ENCODE measurements at regions not wholly inside any gene's neighbourhood (a gene's known extent, or its start where the extent isn't known, plus 50 kb on each side); places are given as distances from the start of the nearest gene placed in this dataset.
"Not testable (repeated sequence)": the region's sequence is repeated elsewhere in the genome, so short reads cannot be mapped to it uniquely, and the experiment has no call there.

DNA sequence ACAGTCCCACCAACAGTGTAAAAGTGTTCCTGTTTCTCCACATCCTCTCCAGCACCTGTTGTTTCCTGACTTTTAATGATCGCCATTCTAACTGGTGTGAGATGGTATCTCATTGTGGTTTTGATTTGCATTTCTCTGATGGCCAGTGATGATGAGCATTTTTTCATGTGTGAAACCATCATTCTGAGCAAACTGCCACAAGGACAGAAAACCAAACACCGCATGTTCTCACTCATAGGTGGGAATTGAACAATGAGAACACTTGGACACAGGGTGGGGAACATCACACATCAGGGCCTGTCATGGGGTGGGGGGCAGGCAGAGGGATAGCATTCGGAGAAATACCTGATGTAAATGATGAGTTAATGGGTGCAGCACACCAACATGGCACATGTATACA is 240.8 kb downstream of the FAT3 start:
- TF ChIP-seq SIN3A (IDR thresholded peaks at IDR 0.05; ENCODE audit: borderline replicate concordance, low read depth, low read length); FOXM1 (IDR thresholded peaks at IDR 0.05; ENCODE audit: low read depth); EP300 (IDR thresholded peaks at IDR 0.05; ENCODE audit: borderline replicate concordance in 1 of 2, low read depth in 1 of 2, low read length in 1 of 2); TAF1 (IDR thresholded peaks at IDR 0.05; ENCODE audit: borderline replicate concordance, low read depth, low read length); GABPA (IDR thresholded peaks at IDR 0.05; ENCODE audit: low read depth); PBX3 (IDR thresholded peaks at IDR 0.05); GATA2 (CRISPR knock-in tag; IDR thresholded peaks at IDR 0.05): not testable (repeated sequence)
- TF ChIP-seq, protein P1, sequence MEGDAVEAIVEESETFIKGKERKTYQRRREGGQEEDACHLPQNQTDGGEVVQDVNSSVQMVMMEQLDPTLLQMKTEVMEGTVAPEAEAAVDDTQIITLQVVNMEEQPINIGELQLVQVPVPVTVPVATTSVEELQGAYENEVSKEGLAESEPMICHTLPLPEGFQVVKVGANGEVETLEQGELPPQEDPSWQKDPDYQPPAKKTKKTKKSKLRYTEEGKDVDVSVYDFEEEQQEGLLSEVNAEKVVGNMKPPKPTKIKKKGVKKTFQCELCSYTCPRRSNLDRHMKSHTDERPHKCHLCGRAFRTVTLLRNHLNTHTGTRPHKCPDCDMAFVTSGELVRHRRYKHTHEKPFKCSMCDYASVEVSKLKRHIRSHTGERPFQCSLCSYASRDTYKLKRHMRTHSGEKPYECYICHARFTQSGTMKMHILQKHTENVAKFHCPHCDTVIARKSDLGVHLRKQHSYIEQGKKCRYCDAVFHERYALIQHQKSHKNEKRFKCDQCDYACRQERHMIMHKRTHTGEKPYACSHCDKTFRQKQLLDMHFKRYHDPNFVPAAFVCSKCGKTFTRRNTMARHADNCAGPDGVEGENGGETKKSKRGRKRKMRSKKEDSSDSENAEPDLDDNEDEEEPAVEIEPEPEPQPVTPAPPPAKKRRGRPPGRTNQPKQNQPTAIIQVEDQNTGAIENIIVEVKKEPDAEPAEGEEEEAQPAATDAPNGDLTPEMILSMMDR (IDR thresholded peaks at IDR 0.05) = not testable (repeated sequence)
- TF ChIP-seq, protein P2, sequence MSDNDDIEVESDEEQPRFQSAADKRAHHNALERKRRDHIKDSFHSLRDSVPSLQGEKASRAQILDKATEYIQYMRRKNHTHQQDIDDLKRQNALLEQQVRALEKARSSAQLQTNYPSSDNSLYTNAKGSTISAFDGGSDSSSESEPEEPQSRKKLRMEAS (IDR thresholded peaks at IDR 0.05; ENCODE audit: low read depth) = not testable (repeated sequence)

Data from SK-N-SH (cell line).